PC-9 (cell line): ENCODE measurements at regions not wholly inside any gene's neighbourhood (a gene's known extent, or its start where the extent isn't known, plus 50 kb on each side); places are given as distances from the start of the nearest gene placed in this dataset.

Source experiments
- CTCF ChIP-seq: fragments of 200-600 bp; sonication (generic); conservative IDR thresholded peaks from 2 replicates; pipeline ENCODE4 v1.6.1; 2017; ENCODE audit warnings: mixed run types, antibody characterized with exemption, mild to moderate bottlenecking, moderate library complexity
- EZH2 ChIP-seq: fragments of 200-600 bp; sonication (generic); IDR thresholded peaks from 2 replicates; pipeline ENCODE4 v1.8.0; 2017; ENCODE audit warnings: antibody characterized with exemption, low read depth

DNA sequence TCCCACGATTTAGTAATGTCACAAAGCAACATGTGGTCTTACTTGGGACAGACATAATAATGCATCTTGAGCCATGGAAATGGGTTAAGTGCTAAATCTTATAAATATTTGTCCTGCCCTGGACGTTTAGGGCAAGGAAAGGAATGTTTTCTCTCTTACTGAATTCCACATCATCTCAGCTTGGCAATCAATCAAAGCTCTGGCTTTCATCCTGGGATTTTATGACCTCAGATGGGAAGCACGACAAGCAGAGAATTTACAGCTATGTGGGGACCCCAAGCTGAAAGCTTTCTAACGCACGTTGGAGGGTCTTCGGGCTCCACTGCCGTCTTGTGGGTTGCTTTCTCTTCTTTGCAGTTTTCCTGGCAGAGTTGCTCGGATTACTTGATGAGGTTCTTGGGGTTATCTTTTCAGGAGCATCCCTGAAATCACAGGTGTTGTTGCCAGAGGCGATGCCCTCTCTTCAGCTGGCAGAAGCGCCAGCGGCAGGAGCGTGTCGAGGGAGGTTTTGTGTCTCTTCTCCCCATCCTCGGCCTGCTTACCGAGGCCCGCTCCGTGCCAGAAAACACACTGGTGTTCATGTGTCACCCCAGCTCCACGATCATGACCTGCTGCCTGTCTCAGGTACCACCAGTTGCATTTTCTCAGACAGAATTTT, 73.4 kb upstream of the FRMD1 start:
- TF ChIP-seq CTCF (no peak), EZH2 (no peak)
